SK-N-SH (cell line): ENCODE measurements at regions not wholly inside any gene's neighbourhood (a gene's known extent, or its start where the extent isn't known, plus 50 kb on each side); places are given as distances from the start of the nearest gene placed in this dataset.

ENCODE experiments used
- EZH2phosphoT487 ChIP-seq: fragments of 200-600 bp; sonication (generic); IDR thresholded peaks from 2 replicates; pipeline ENCODE4 v1.6.1; 2017; ENCODE audit warnings: low read depth, mixed run types, mild to moderate bottlenecking, antibody characterized with exemption, moderate library complexity, borderline replicate concordance
- FOSL2 ChIP-seq: IDR thresholded peaks from 2 replicates; pipeline ENCODE4 v1.4.0; 2012; ENCODE audit warnings: low read depth, mild to moderate bottlenecking, moderate library complexity, borderline replicate concordance
- FOXJ3 ChIP-seq: sonication (generic); formaldehyde crosslinking; IDR thresholded peaks from 2 replicates; pipeline ENCODE4 v1.5.1; 2020; ENCODE audit warnings: mild to moderate bottlenecking, missing genetic modification reagents
- GATA2 ChIP-seq: sonication (generic); formaldehyde crosslinking; IDR thresholded peaks from 2 replicates; pipeline ENCODE4 v1.5.0; 2020; ENCODE audit warnings: mild to moderate bottlenecking, missing genetic modification reagents
- IRF3 ChIP-seq: fragments of 150-350 bp; IDR thresholded peaks from 2 replicates; pipeline ENCODE4 v1.6.1; 2016; ENCODE audit warnings: mild to moderate bottlenecking, low read depth, low read length
- JUND ChIP-seq: IDR thresholded peaks from 2 replicates; pipeline ENCODE4 v1.4.0; 2012
- MXI1 ChIP-seq: IDR thresholded peaks from 2 replicates; pipeline ENCODE4 v1.6.1; 2012; ENCODE audit warnings: mild to moderate bottlenecking, low read depth, low read length, improper control_type of control experiment
- NFIC ChIP-seq: IDR thresholded peaks from 2 replicates; pipeline ENCODE4 v1.4.0; 2012; ENCODE audit warnings: borderline replicate concordance
- PBX3 ChIP-seq: IDR thresholded peaks from 2 replicates; pipeline ENCODE4; 2012
- RAD21 ChIP-seq: IDR thresholded peaks from 2 replicates; pipeline ENCODE4 v1.6.1; 2012; ENCODE audit warnings: mild to moderate bottlenecking, low read length
- RCOR1 ChIP-seq: fragments of 150-350 bp; IDR thresholded peaks from 2 replicates; pipeline ENCODE4 v1.6.1; 2017; ENCODE audit warnings: antibody characterized with exemption, low read length
- RFX5 ChIP-seq: IDR thresholded peaks from 2 replicates; pipeline ENCODE4 v1.6.1; 2012; ENCODE audit warnings: mild to moderate bottlenecking, improper control_type of control experiment, low read length
- SIN3A ChIP-seq: IDR thresholded peaks from 2 replicates; pipeline ENCODE4 v1.6.1; 2012; ENCODE audit warnings: low read depth, mild to moderate bottlenecking, low read length, moderate library complexity, borderline replicate concordance
- SMC3 ChIP-seq: IDR thresholded peaks from 2 replicates; pipeline ENCODE4 v1.6.1; 2012; ENCODE audit warnings: low read depth, low read length, improper control_type of control experiment
- TCF12 ChIP-seq: IDR thresholded peaks from 2 replicates; pipeline ENCODE4 v1.4.0; 2012
- TEAD4 ChIP-seq: IDR thresholded peaks from 2 replicates; pipeline ENCODE4 v1.4.0; 2012; ENCODE audit warnings: mild to moderate bottlenecking, borderline replicate concordance; ENCODE audit not compliant: insufficient read depth
- TF ChIP-seq, protein P1 (sequence below): fragments of 200-600 bp; sonication (generic); IDR thresholded peaks from 2 replicates; pipeline ENCODE4 v1.6.1; 2017; ENCODE audit warnings: antibody characterized with exemption, mild to moderate bottlenecking, moderate library complexity
- TF ChIP-seq, protein P2 (sequence below): IDR thresholded peaks from 2 replicates; pipeline ENCODE4 v1.6.1; 2012; ENCODE audit warnings: mild to moderate bottlenecking, low read depth, low read length, moderate library complexity
- TF ChIP-seq, protein P3 (sequence below): IDR thresholded peaks from 2 replicates; pipeline ENCODE4 v1.4.0; 2012; ENCODE audit warnings: low read depth

GRCh38 chr15:62896969-62897486, 145.5 kb upstream of the TPM1 start (continued):
- TF ChIP-seq SIN3A (peak; percentile 89; the same call in 1 of the 2 replicates), RFX5 (no peak), RAD21 (peak; percentile 29; the same call in 1 of the 2 replicates), PBX3 (peak; percentile 88), FOXJ3 (CRISPR knock-in tag) (no peak), JUND (peak; percentile 99), EZH2phosphoT487 (no peak), RCOR1 (peak; percentile 50; the same call in 1 of the 2 replicates), TCF12 (peak; percentile 97), NFIC (peak; percentile 99), IRF3 (no peak), FOSL2 (peak; percentile 98), MXI1 (no peak), GATA2 (CRISPR knock-in tag) (peak; percentile 49; the same call in 1 of the 2 replicates), SMC3 (peak; percentile 15; the same call in 1 of the 2 replicates), TEAD4 (peak; percentile 98)
- TF ChIP-seq, protein P1, sequence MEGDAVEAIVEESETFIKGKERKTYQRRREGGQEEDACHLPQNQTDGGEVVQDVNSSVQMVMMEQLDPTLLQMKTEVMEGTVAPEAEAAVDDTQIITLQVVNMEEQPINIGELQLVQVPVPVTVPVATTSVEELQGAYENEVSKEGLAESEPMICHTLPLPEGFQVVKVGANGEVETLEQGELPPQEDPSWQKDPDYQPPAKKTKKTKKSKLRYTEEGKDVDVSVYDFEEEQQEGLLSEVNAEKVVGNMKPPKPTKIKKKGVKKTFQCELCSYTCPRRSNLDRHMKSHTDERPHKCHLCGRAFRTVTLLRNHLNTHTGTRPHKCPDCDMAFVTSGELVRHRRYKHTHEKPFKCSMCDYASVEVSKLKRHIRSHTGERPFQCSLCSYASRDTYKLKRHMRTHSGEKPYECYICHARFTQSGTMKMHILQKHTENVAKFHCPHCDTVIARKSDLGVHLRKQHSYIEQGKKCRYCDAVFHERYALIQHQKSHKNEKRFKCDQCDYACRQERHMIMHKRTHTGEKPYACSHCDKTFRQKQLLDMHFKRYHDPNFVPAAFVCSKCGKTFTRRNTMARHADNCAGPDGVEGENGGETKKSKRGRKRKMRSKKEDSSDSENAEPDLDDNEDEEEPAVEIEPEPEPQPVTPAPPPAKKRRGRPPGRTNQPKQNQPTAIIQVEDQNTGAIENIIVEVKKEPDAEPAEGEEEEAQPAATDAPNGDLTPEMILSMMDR = no peak
- TF ChIP-seq, protein P2, sequence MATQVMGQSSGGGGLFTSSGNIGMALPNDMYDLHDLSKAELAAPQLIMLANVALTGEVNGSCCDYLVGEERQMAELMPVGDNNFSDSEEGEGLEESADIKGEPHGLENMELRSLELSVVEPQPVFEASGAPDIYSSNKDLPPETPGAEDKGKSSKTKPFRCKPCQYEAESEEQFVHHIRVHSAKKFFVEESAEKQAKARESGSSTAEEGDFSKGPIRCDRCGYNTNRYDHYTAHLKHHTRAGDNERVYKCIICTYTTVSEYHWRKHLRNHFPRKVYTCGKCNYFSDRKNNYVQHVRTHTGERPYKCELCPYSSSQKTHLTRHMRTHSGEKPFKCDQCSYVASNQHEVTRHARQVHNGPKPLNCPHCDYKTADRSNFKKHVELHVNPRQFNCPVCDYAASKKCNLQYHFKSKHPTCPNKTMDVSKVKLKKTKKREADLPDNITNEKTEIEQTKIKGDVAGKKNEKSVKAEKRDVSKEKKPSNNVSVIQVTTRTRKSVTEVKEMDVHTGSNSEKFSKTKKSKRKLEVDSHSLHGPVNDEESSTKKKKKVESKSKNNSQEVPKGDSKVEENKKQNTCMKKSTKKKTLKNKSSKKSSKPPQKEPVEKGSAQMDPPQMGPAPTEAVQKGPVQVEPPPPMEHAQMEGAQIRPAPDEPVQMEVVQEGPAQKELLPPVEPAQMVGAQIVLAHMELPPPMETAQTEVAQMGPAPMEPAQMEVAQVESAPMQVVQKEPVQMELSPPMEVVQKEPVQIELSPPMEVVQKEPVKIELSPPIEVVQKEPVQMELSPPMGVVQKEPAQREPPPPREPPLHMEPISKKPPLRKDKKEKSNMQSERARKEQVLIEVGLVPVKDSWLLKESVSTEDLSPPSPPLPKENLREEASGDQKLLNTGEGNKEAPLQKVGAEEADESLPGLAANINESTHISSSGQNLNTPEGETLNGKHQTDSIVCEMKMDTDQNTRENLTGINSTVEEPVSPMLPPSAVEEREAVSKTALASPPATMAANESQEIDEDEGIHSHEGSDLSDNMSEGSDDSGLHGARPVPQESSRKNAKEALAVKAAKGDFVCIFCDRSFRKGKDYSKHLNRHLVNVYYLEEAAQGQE = peak; percentile 79
- TF ChIP-seq, protein P3, sequence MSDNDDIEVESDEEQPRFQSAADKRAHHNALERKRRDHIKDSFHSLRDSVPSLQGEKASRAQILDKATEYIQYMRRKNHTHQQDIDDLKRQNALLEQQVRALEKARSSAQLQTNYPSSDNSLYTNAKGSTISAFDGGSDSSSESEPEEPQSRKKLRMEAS = peak; percentile 92
